Heart left ventricle (tissue), 13 donors: ENCODE measurements at regions not wholly inside any gene's neighbourhood (a gene's known extent, or its start where the extent isn't known, plus 50 kb on each side); places are given as distances from the start of the nearest gene placed in this dataset.

Source experiments
- POLR2A ChIP-seq, 2 donors: fragments of 450-650 bp; IDR thresholded peaks; one replicate each; pipeline ENCODE4 v1.6.1; 2017; ENCODE audit warnings: antibody characterized with exemption in 2 of 2, mild to moderate bottlenecking in 2 of 2, moderate library complexity in 2 of 2
- TF ChIP-seq, protein P1 (sequence below), 12 donors: fragments of 200-600 bp; sonication (generic) in 4 of 12; IDR thresholded peaks; one replicate each; pipeline versions ENCODE4 v1.5.0 to v1.8.0; 2018 to 2022; ENCODE audit warnings: antibody characterized with exemption in 12 of 12, mild to moderate bottlenecking in 5 of 12
- donor health status: ischemic (EF 13 %, LVEDD 7.1; RV severe dilation, severe dysfunction).
- donor health status: DM: no; HTN: yes; CAD: no.
- donor health status: DM: no; HTN: no; CAD: no.
- donor health status: ischemic (EF 25% LVEDD 6.9; RV normal size, moderate dysfunction).
- donor health status: ischemic (EF 25% LVEDD 5.7; RV mildly dilated, moderate dysfunction).
- donor health status: ischemic (EF 35%, LVEDD 5.7; RV mildly dilated, moderate dysfunction).
- donor health status: nonischemic (EF 11% LVEDD 7.7; RV severe dilation, severe dysfunction).
- donor health status: DM: yes; HTN: yes; CAD: no.
- donor health status: PGD.
- donor health status: ischemic (EF 29% LVEDD 5.4; RV normal size, mild dysfunction).
- donor health status: nonischemic (EF 23%, LVEDD 6.1; RV moderate dilation, normal function).

GRCh38 chr14:61223552-61223951 is 57.6 kb downstream of the TMEM30B start:
- TF ChIP-seq, protein P1, sequence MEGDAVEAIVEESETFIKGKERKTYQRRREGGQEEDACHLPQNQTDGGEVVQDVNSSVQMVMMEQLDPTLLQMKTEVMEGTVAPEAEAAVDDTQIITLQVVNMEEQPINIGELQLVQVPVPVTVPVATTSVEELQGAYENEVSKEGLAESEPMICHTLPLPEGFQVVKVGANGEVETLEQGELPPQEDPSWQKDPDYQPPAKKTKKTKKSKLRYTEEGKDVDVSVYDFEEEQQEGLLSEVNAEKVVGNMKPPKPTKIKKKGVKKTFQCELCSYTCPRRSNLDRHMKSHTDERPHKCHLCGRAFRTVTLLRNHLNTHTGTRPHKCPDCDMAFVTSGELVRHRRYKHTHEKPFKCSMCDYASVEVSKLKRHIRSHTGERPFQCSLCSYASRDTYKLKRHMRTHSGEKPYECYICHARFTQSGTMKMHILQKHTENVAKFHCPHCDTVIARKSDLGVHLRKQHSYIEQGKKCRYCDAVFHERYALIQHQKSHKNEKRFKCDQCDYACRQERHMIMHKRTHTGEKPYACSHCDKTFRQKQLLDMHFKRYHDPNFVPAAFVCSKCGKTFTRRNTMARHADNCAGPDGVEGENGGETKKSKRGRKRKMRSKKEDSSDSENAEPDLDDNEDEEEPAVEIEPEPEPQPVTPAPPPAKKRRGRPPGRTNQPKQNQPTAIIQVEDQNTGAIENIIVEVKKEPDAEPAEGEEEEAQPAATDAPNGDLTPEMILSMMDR (IDR thresholded peaks at IDR 0.05): no peak
- TF ChIP-seq POLR2A (IDR thresholded peaks at IDR 0.05): no peak
